Activated CD8-positive, alpha-beta T cell treated with anti-CD3 and anti-CD28 coated beads, Interleukin-2, amount 10 ng/mL, durations not matched to agents 7 days and 5 days (primary cell): ENCODE measurements at regions not wholly inside any gene's neighbourhood (a gene's known extent, or its start where the extent isn't known, plus 50 kb on each side); places are given as distances from the start of the nearest gene placed in this dataset.
"Not testable (repeated sequence)": the region's sequence is repeated elsewhere in the genome, so short reads cannot be mapped to it uniquely, and the experiment has no call there.

Experiments used
- ATAC-seq: fragments of 150-1000 bp; cut with Tn5 transposase; one replicate; pipeline ENCODE4 v1.10.0; 2021; ENCODE audit warnings: moderate library complexity
- CTCF ChIA-PET: fragments of 350-600 bp; sonication (Branson Sonifier 250); formaldehyde crosslinking; loops from one replicate; lab custom pipeline; 2021; ENCODE audit warnings: antibody characterized with exemption; lab: Charles Lee
- POLR2A ChIA-PET: fragments of 350-600 bp; sonication (Branson Sonifier 250); formaldehyde crosslinking; loops from one replicate; lab custom pipeline; 2021; ENCODE audit warnings: antibody characterized with exemption; lab: Charles Lee
- DNase-seq: peaks from one replicate; pipeline ENCODE4 v3.0.0-alpha.2; 2020
- H3K27ac Mint-ChIP-seq: one replicate; pipeline ENCODE4 v1.8.0; 2021; ENCODE audit warnings: mild to moderate bottlenecking, mixed read lengths
- H3K27me3 Mint-ChIP-seq: one replicate; pipeline ENCODE4 v1.8.0; 2021; ENCODE audit warnings: low read depth, mixed read lengths
- H3K36me3 Mint-ChIP-seq: one replicate; pipeline ENCODE4 v1.8.0; 2021; ENCODE audit warnings: low read depth, mixed read lengths
- H3K4me1 Mint-ChIP-seq: one replicate; pipeline ENCODE4 v1.8.0; 2021; ENCODE audit warnings: low read depth, mixed read lengths
- H3K4me3 Mint-ChIP-seq: one replicate; pipeline ENCODE4 v1.8.0; 2021; ENCODE audit warnings: mild to moderate bottlenecking, mixed read lengths
- H3K9me3 Mint-ChIP-seq: one replicate; pipeline ENCODE4 v1.8.0; 2022; ENCODE audit warnings: mixed read lengths; ENCODE audit not compliant: insufficient read depth

GRCh38 chr21:15437883-15438282 is 291.9 kb upstream of the USP25 start:
- ATAC-seq (no peak), DNase-seq (no peak)
- Mint-ChIP-seq H3K9me3 (no peaks in the 10 kb centered on the region), H3K36me3 (no peaks in the 10 kb centered on the region), H3K4me1 (no peaks in the 10 kb centered on the region), H3K4me3 (no peak overlapping the region), H3K27ac (no peak overlapping the region), H3K27me3 (no peaks in the 10 kb centered on the region)
- ChIA-PET POLR2A (no interaction called here), CTCF (no interaction called here)

- Mint-ChIP-seq H3K9me3 (no peaks in the 10 kb centered on the region), H3K36me3 (no peaks in the 10 kb centered on the region), H3K4me3 (no peak overlapping the region), H3K4me1 (no peaks in the 10 kb centered on the region), H3K27ac (no peak overlapping the region), H3K27me3 (no peaks in the 10 kb centered on the region)
- DNase-seq: no peak
- POLR2A ChIA-PET: no interaction called here
- CTCF ChIA-PET: interaction anchor here (0.8 kb wide), 1 partner anchor 43 kb away, joined by 3 read pairs; no protein-coding TSS in a partner anchor
- no peak for ATAC-seq
These were observed 290.1 kb upstream of the USP25 start for GRCh38 chr21:15439726-15440125.

GRCh38 chr21:15441060-15441493 is 288.7 kb upstream of the USP25 start:
- H3K4me1 Mint-ChIP-seq: no peaks in the 10 kb centered on the region
- H3K27me3 Mint-ChIP-seq: no peaks in the 10 kb centered on the region
- H3K4me3 Mint-ChIP-seq: no peak overlapping the region
- POLR2A ChIA-PET: interaction anchor here (0.7 kb wide), 1 partner anchor 376 kb away, joined by 3 read pairs; no protein-coding TSS in a partner anchor
- DNase-seq (no peak), ATAC-seq (no peak)
- H3K9me3 Mint-ChIP-seq: no peaks in the 10 kb centered on the region
- H3K36me3 Mint-ChIP-seq: no peaks in the 10 kb centered on the region
- CTCF ChIA-PET: interaction anchor here (1.1 kb wide), 1 partner anchor 42 kb away, joined by 6 read pairs; no protein-coding TSS in a partner anchor
- no peak overlapping the region for H3K27ac Mint-ChIP-seq

GRCh38 chr21:15441992-15442391 is 287.8 kb upstream of the USP25 start:
- Mint-ChIP-seq H3K4me3 (no peak overlapping the region), H3K27ac (no peak overlapping the region), H3K27me3 (no peaks in the 10 kb centered on the region), H3K9me3 (no peaks in the 10 kb centered on the region), H3K36me3 (no peaks in the 10 kb centered on the region), H3K4me1 (no peaks in the 10 kb centered on the region)
- ChIA-PET POLR2A (no interaction called here), CTCF (no interaction called here)
- DNase-seq (no peak), ATAC-seq (no peak)

- DNase-seq (no peak), ATAC-seq (no peak)
- Mint-ChIP-seq H3K27ac (no peak overlapping the region), H3K36me3 (no peaks in the 10 kb centered on the region), H3K27me3 (no peaks in the 10 kb centered on the region), H3K9me3 (no peaks in the 10 kb centered on the region), H3K4me3 (no peak overlapping the region), H3K4me1 (no peaks in the 10 kb centered on the region)
- CTCF ChIA-PET: no interaction called here
- POLR2A ChIA-PET: no interaction called here
These were observed 286.9 kb upstream of the USP25 start for GRCh38 chr21:15442743-15443469.

- no peak for ATAC-seq
- no peak overlapping the region for H3K4me3 Mint-ChIP-seq
- no peaks in the 10 kb centered on the region for H3K9me3 Mint-ChIP-seq
- CTCF ChIA-PET: no interaction called here
- H3K27ac Mint-ChIP-seq: no peak overlapping the region
- no peaks in the 10 kb centered on the region for H3K4me1 Mint-ChIP-seq
- DNase-seq: no peak
- no peaks in the 10 kb centered on the region for H3K27me3 Mint-ChIP-seq
- H3K36me3 Mint-ChIP-seq: no peaks in the 10 kb centered on the region
- POLR2A ChIA-PET: no interaction called here
These were observed 286.1 kb upstream of the USP25 start for GRCh38 chr21:15443740-15444117.

GRCh38 chr21:15444118-15444960 is 285.4 kb upstream of the USP25 start:
- Mint-ChIP-seq H3K27me3 (no peaks in the 10 kb centered on the region), H3K27ac (no peak overlapping the region), H3K36me3 (no peaks in the 10 kb centered on the region), H3K4me1 (no peaks in the 10 kb centered on the region), H3K9me3 (no peaks in the 10 kb centered on the region), H3K4me3 (no peak overlapping the region)
- no peak for ATAC-seq
- ChIA-PET POLR2A (no interaction called here), CTCF (no interaction called here)
- no peak for DNase-seq

GRCh38 chr21:15445327-15445726 is 284.5 kb upstream of the USP25 start:
- Mint-ChIP-seq H3K36me3 (no peaks in the 10 kb centered on the region), H3K4me3 (no peak overlapping the region), H3K9me3 (no peaks in the 10 kb centered on the region), H3K4me1 (no peaks in the 10 kb centered on the region), H3K27ac (no peak overlapping the region), H3K27me3 (no peaks in the 10 kb centered on the region)
- no peak for DNase-seq
- POLR2A ChIA-PET: no interaction called here
- CTCF ChIA-PET: no interaction called here
- ATAC-seq: no peak

- H3K4me3 Mint-ChIP-seq: no peak overlapping the region
These were observed 283.6 kb upstream of the USP25 start for GRCh38 chr21:15446223-15446622.

GRCh38 chr21:15449556-15449955 is 280.2 kb upstream of the USP25 start:
- no peaks in the 10 kb centered on the region for H3K4me1 Mint-ChIP-seq
- no peak overlapping the region for H3K27ac Mint-ChIP-seq
- no peaks in the 10 kb centered on the region for H3K9me3 Mint-ChIP-seq
- H3K27me3 Mint-ChIP-seq: no peaks in the 10 kb centered on the region
- H3K4me3 Mint-ChIP-seq: no peak overlapping the region
- ChIA-PET CTCF (no interaction called here), POLR2A (no interaction called here)
- ATAC-seq: no peak
- H3K36me3 Mint-ChIP-seq: no peaks in the 10 kb centered on the region
- no peak for DNase-seq

More at GRCh38 chr21:15446223-15446622, 283.6 kb upstream of the USP25 start:
- CTCF ChIA-PET: no interaction called here
- Mint-ChIP-seq H3K36me3 (no peaks in the 10 kb centered on the region), H3K4me1 (no peaks in the 10 kb centered on the region), H3K27me3 (no peaks in the 10 kb centered on the region), H3K27ac (no peak overlapping the region), H3K9me3 (no peaks in the 10 kb centered on the region)
- POLR2A ChIA-PET: no interaction called here
- DNase-seq (no peak), ATAC-seq (no peak)

GRCh38 chr21:15453261-15453660 is 276.5 kb upstream of the USP25 start:
- Mint-ChIP-seq H3K9me3 (no peaks in the 10 kb centered on the region), H3K36me3 (no peaks in the 10 kb centered on the region), H3K4me3 (no peak overlapping the region), H3K27me3 (no peaks in the 10 kb centered on the region), H3K4me1 (no peaks in the 10 kb centered on the region), H3K27ac (no peak overlapping the region)
- ChIA-PET POLR2A (no interaction called here), CTCF (no interaction called here)
- ATAC-seq (no peak), DNase-seq (no peak)

- CTCF ChIA-PET: interaction anchor here (1.0 kb wide), 1 partner anchor 26 kb away, joined by 3 read pairs; no protein-coding TSS in a partner anchor
- DNase-seq, H3K9me3 Mint-ChIP-seq, ATAC-seq, H3K27me3 Mint-ChIP-seq, H3K36me3 Mint-ChIP-seq, POLR2A ChIA-PET, H3K4me3 Mint-ChIP-seq, H3K4me1 Mint-ChIP-seq, H3K27ac Mint-ChIP-seq: not testable (repeated sequence)
These were observed 276.0 kb upstream of the USP25 start for GRCh38 chr21:15453785-15454184.
